ENCODE measurements at regions not wholly inside any gene's neighbourhood (a gene's known extent, or its start where the extent isn't known, plus 50 kb on each side); places are given as distances from the start of the nearest gene placed in this dataset.

GRCh38 chr2:34719206-34719605 lies 1120.1 kb upstream of the FAM98A start (continued):
- TF ChIP-seq, protein P1, sequence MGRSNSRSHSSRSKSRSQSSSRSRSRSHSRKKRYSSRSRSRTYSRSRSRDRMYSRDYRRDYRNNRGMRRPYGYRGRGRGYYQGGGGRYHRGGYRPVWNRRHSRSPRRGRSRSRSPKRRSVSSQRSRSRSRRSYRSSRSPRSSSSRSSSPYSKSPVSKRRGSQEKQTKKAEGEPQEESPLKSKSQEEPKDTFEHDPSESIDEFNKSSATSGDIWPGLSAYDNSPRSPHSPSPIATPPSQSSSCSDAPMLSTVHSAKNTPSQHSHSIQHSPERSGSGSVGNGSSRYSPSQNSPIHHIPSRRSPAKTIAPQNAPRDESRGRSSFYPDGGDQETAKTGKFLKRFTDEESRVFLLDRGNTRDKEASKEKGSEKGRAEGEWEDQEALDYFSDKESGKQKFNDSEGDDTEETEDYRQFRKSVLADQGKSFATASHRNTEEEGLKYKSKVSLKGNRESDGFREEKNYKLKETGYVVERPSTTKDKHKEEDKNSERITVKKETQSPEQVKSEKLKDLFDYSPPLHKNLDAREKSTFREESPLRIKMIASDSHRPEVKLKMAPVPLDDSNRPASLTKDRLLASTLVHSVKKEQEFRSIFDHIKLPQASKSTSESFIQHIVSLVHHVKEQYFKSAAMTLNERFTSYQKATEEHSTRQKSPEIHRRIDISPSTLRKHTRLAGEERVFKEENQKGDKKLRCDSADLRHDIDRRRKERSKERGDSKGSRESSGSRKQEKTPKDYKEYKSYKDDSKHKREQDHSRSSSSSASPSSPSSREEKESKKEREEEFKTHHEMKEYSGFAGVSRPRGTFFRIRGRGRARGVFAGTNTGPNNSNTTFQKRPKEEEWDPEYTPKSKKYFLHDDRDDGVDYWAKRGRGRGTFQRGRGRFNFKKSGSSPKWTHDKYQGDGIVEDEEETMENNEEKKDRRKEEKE (IDR thresholded peaks at IDR 0.05) = no peak
- TF ChIP-seq HDAC6 (IDR thresholded peaks at IDR 0.05; ENCODE audit: unreplicated experiment) = no peak

GRCh38 chr2:34705551-34706247 lies 1106.6 kb upstream of the FAM98A start:
- no peaks in the 10 kb centered on the region for H3K79me2 ChIP-seq (ENCODE audit: control insufficient read depth, insufficient read depth, low read length)
- H3K9me3 ChIP-seq (replicated peaks; ENCODE audit: control insufficient read depth, insufficient read depth, low read length) = no peaks in the 10 kb centered on the region
- no peaks in the 10 kb centered on the region for H3K36me3 ChIP-seq (ENCODE audit: control insufficient read depth in 2 of 2, insufficient read depth in 2 of 2, low read length in 1 of 2)
- no peak overlapping the region for H3K27ac ChIP-seq (ENCODE audit: control insufficient read depth, insufficient read depth)
- SMC1A ChIA-PET (ENCODE audit: uncharacterized antibody, unreplicated experiment) = interaction anchor here (1.0 to 2.4 kb wide), 5 partner anchors 12 to 27 kb away, joined by 3 to 7 read pairs (median 4); no protein-coding TSS in a partner anchor
- POLR2A ChIA-PET = no interaction called here
- peak; percentile 85 for ATAC-seq
- BruUV-seq (replicated peaks) = no TSS peak
- intact Hi-C loops (cut with micrococcal nuclease; ENCODE audit: unreplicated experiment) (no loop called here), in situ Hi-C loops (cut with MboI) (no loop called here)
- H3K4me3 ChIP-seq = no peak overlapping the region
- WGBS (ENCODE audit: insufficient coverage, insufficient replicate concordance, low lambda C conversion rate, missing lambda C conversion rate) = 9% methylated on average over 6 of the region's 6 CpGs
- CTCF ChIA-PET = interaction anchor here (1.6 kb wide), 1 partner anchor 13 kb away, joined by 3 read pairs; no protein-coding TSS in a partner anchor
- no peak for FAIRE-seq
- RAD21 ChIA-PET (ENCODE audit: unreplicated experiment) = interaction anchor here (1.0 kb wide), 1 partner anchor 17 kb away, joined by 3 read pairs; no protein-coding TSS in a partner anchor
- DNase-seq (ENCODE audit: low read depth, low spot score) = no peak
- H3K27me3 ChIP-seq (replicated peaks in 1 of 2; ENCODE audit: control insufficient read depth in 2 of 2, insufficient read depth in 2 of 2, low read length in 1 of 2) = no peaks in the 10 kb centered on the region
- no peak overlapping the region for H2AFZ ChIP-seq (ENCODE audit: control insufficient read depth, low read depth, low read length)
- H4K20me1 ChIP-seq (ENCODE audit: control insufficient read depth, insufficient read depth) = no peaks in the 10 kb centered on the region
- no peak overlapping the region for H3K4me2 ChIP-seq (ENCODE audit: control insufficient read depth, insufficient read depth)
- H3K4me1 ChIP-seq (ENCODE audit: control insufficient read depth, insufficient read depth, low read length) = no peaks in the 10 kb centered on the region
- H3K9ac ChIP-seq (ENCODE audit: control insufficient read depth, insufficient read depth, low read length) = no peak overlapping the region
- TF ChIP-seq BHLHE40 (IDR thresholded peaks at IDR 0.05; ENCODE audit: borderline replicate concordance in 1 of 2, low read depth in 2 of 2, low read length in 1 of 2) = no peak
- TF ChIP-seq SMARCA5 (IDR thresholded peaks at IDR 0.05) = 0 out of 2 replicates have a peak, but pooled peaks have one; percentile 32
- no peak for TF ChIP-seq SUZ12 (IDR thresholded peaks at IDR 0.05; ENCODE audit: unreplicated experiment)
- TF ChIP-seq, protein P2, sequence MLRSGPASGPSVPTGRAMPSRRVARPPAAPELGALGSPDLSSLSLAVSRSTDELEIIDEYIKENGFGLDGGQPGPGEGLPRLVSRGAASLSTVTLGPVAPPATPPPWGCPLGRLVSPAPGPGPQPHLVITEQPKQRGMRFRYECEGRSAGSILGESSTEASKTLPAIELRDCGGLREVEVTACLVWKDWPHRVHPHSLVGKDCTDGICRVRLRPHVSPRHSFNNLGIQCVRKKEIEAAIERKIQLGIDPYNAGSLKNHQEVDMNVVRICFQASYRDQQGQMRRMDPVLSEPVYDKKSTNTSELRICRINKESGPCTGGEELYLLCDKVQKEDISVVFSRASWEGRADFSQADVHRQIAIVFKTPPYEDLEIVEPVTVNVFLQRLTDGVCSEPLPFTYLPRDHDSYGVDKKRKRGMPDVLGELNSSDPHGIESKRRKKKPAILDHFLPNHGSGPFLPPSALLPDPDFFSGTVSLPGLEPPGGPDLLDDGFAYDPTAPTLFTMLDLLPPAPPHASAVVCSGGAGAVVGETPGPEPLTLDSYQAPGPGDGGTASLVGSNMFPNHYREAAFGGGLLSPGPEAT (IDR thresholded peaks at IDR 0.05; ENCODE audit: low read depth) = peak; percentile 21; the same call in 1 of the 2 replicates
- no peak for TF ChIP-seq BACH1 (IDR thresholded peaks at IDR 0.05; ENCODE audit: borderline replicate concordance)
- no peak for TF ChIP-seq BCL11A (IDR thresholded peaks at IDR 0.05; ENCODE audit: low read depth, low read length)
- TF ChIP-seq TAF1 (IDR thresholded peaks at IDR 0.05; ENCODE audit: borderline replicate concordance, low read depth, low read length) = no peak
- TF ChIP-seq MEF2B (IDR thresholded peaks at IDR 0.05; ENCODE audit: partially characterized antibody, poor library complexity, severe bottlenecking) = no peak
- TF ChIP-seq, protein P3, sequence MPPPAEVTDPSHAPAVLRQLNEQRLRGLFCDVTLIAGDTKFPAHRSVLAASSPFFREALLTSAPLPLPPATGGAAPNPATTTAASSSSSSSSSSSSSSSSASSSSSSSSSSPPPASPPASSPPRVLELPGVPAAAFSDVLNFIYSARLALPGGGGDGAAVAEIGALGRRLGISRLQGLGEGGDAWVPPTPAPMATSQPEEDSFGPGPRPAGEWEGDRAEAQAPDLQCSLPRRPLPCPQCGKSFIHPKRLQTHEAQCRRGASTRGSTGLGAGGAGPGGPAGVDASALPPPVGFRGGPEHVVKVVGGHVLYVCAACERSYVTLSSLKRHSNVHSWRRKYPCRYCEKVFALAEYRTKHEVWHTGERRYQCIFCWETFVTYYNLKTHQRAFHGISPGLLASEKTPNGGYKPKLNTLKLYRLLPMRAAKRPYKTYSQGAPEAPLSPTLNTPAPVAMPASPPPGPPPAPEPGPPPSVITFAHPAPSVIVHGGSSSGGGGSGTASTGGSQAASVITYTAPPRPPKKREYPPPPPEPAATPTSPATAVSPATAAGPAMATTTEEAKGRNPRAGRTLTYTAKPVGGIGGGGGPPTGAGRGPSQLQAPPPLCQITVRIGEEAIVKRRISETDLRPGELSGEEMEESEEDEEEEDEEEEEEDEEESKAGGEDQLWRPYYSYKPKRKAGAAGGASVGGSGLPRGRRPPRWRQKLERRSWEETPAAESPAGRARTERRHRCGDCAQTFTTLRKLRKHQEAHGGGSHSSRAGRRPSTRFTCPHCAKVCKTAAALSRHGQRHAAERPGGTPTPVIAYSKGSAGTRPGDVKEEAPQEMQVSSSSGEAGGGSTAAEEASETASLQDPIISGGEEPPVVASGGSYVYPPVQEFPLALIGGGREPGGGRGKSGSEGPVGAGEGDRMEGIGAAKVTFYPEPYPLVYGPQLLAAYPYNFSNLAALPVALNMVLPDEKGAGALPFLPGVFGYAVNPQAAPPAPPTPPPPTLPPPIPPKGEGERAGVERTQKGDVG (CRISPR knock-in tag; IDR thresholded peaks at IDR 0.05) = no peak
- TF ChIP-seq ATF7 (IDR thresholded peaks at IDR 0.05; ENCODE audit: low read depth) = peak; percentile 59
- no peak for TF ChIP-seq HCFC1 (IDR thresholded peaks at IDR 0.05; ENCODE audit: low read length)

Measured in GM12878 (cell line).